ENCODE measurements at regions not wholly inside any gene's neighbourhood (a gene's known extent, or its start where the extent isn't known, plus 50 kb on each side); places are given as distances from the start of the nearest gene placed in this dataset.

- DNase-seq (ENCODE audit: low spot score), result no peak
Measured at GRCh38 chr2:45337481-45337880, 273.6 kb downstream of the SRBD1 start.

GRCh38 chr2:45334205-45334604, 276.9 kb downstream of the SRBD1 start:
- no peak for DNase-seq (ENCODE audit: low spot score)

GRCh38 chr2:45332567-45332966, 278.5 kb downstream of the SRBD1 start:
- DNase-seq (ENCODE audit: low spot score), result no peak

- no peak for DNase-seq (ENCODE audit: low spot score)
Measured at GRCh38 chr2:45332094-45332493, 279.0 kb downstream of the SRBD1 start.

GRCh38 chr2:45331410-45331786, 279.7 kb downstream of the SRBD1 start:
- no peak for DNase-seq (ENCODE audit: low spot score)

- no peak for DNase-seq (ENCODE audit: low spot score)
Measured at GRCh38 chr2:45330637-45331409, 280.2 kb downstream of the SRBD1 start.

- DNase-seq (ENCODE audit: low spot score), result no peak
Measured at GRCh38 chr2:45330108-45330507, 281.0 kb downstream of the SRBD1 start.

- DNase-seq (ENCODE audit: low spot score), result no peak
Measured at GRCh38 chr2:45329045-45329677, 281.9 kb downstream of the SRBD1 start.

- no peak for DNase-seq (ENCODE audit: low spot score)
Measured at GRCh38 chr2:45328264-45328870, 282.7 kb downstream of the SRBD1 start.

- DNase-seq (ENCODE audit: low spot score), result no peak
Measured at GRCh38 chr2:45323344-45323743, 287.7 kb downstream of the SRBD1 start.

- DNase-seq (ENCODE audit: low spot score), result no peak
Measured at GRCh38 chr2:45320956-45321355, 290.1 kb downstream of the SRBD1 start.

GRCh38 chr2:45319683-45320455, 291.2 kb downstream of the SRBD1 start:
- no peak for DNase-seq (ENCODE audit: low spot score)

GRCh38 chr2:45318686-45319085, 292.4 kb downstream of the SRBD1 start:
- no peak for DNase-seq (ENCODE audit: low spot score)

- DNase-seq (ENCODE audit: low spot score), result no peak
Measured at GRCh38 chr2:45316576-45317338, 294.3 kb downstream of the SRBD1 start.

GRCh38 chr2:45315861-45316260, 295.2 kb downstream of the SRBD1 start:
- no peak for DNase-seq (ENCODE audit: low spot score)

- no peak for DNase-seq (ENCODE audit: low spot score)
Measured at GRCh38 chr2:45312275-45312674, 298.8 kb downstream of the SRBD1 start.

- no peak for DNase-seq (ENCODE audit: low spot score)
Measured at GRCh38 chr2:45311559-45311958, 299.5 kb downstream of the SRBD1 start.

GRCh38 chr2:45307147-45307546, 297.9 kb upstream of the SIX2 start:
- no peak for DNase-seq (ENCODE audit: low spot score)

GRCh38 chr2:45305599-45305998, 296.3 kb upstream of the SIX2 start:
- no peak for DNase-seq (ENCODE audit: low spot score)

- no peak for DNase-seq (ENCODE audit: low spot score)
Measured at GRCh38 chr2:45303417-45304202, 294.4 kb upstream of the SIX2 start.
